GM10248 (cell line): ENCODE measurements at regions not wholly inside any gene's neighbourhood (a gene's known extent, or its start where the extent isn't known, plus 50 kb on each side); places are given as distances from the start of the nearest gene placed in this dataset.

Experiments
- CTCF ChIA-PET: fragments of 300-600 bp; sonication (Branson Sonifier 250); formaldehyde crosslinking; extraction: SDS; loops from one replicate; lab custom pipeline; 2021; ENCODE audit warnings: antibody characterized with exemption; lab: Yijun Ruan, JAX
- POLR2A ChIA-PET: fragments of 350-650 bp; sonication (Branson Sonifier 250); formaldehyde crosslinking; extraction: SDS; loops from one replicate; lab custom pipeline; 2020; ENCODE audit warnings: antibody characterized with exemption; lab: Yijun Ruan, JAX
- DNase-seq: peaks from one replicate; pipeline ENCODE4 v3.0.0; 2012; ENCODE audit errors: extremely low spot score
- TF ChIP-seq, protein P1 (sequence below): IDR thresholded peaks from 2 replicates; pipeline ENCODE4 v1.5.1; 2012; ENCODE audit warnings: mild to moderate bottlenecking, low read depth; ENCODE audit errors: extremely low read depth, missing control alignments, control extremely low read depth

DNA sequence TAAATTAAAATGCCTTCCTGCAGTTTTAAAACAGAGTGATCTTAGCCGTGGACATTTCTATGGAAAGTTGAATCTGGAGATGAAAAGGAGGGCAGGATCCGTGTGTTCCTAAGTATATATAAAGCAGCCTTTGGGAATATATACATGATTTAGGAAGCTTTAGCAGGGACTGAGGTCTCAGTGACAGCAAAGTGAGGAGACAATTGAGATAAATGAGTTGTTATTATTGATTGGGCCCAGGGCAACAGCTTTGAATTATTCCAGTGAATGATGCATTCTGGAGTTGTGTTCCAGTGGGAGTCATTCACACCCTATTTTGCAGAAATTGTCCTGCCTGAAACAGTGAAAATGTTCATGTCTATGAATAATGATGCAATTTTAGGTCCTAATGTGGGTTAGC, 281.4 kb downstream of the BCHE start:
- no peak for DNase-seq
- TF ChIP-seq, protein P1, sequence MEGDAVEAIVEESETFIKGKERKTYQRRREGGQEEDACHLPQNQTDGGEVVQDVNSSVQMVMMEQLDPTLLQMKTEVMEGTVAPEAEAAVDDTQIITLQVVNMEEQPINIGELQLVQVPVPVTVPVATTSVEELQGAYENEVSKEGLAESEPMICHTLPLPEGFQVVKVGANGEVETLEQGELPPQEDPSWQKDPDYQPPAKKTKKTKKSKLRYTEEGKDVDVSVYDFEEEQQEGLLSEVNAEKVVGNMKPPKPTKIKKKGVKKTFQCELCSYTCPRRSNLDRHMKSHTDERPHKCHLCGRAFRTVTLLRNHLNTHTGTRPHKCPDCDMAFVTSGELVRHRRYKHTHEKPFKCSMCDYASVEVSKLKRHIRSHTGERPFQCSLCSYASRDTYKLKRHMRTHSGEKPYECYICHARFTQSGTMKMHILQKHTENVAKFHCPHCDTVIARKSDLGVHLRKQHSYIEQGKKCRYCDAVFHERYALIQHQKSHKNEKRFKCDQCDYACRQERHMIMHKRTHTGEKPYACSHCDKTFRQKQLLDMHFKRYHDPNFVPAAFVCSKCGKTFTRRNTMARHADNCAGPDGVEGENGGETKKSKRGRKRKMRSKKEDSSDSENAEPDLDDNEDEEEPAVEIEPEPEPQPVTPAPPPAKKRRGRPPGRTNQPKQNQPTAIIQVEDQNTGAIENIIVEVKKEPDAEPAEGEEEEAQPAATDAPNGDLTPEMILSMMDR = no peak
- ChIA-PET CTCF (no interaction called here), POLR2A (no interaction called here)

DNA sequence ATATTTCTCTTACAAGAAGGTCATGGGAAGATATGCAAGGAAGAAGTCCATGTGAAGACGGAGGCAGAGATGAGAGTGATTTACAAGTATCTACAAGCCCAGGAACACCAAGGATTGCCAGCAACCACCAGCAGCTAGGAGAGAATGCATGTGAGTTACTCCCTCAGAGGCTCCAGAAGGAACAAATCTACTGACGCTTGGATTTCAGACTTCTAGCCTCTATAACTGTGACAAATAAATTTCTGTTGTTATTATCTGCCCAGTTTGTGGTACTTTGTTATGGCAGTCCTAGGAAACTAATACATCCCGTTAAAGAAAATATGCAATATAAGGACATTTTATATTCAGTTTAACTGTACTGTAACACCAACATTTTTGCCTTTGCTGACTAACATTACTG, 283.9 kb downstream of the BCHE start:
- ChIA-PET POLR2A (no interaction called here), CTCF (interaction anchor here (1.5 kb wide), 1 partner anchor 14 kb away, joined by 3 read pairs; no protein-coding TSS in a partner anchor)
- TF ChIP-seq, protein P1 = no peak
- no peak for DNase-seq

DNA sequence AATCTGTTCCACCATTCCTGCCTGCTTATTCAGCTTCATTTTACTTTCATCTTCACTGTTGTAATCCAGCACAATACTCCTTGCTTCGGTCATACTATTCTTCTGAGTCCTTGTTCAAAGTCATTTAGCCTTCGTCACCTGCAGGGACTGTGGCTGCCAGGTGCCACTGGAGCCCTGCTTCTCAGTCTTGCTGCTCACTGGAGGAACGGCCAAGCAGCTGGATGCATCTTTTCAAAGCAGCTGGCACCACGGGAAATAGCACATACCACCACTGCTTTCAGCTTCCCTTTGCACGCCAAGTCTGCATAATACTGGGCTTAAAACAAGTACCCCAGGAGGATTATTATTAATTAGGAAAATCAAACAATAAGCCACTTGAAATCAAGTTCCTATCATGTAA, 287.6 kb downstream of the BCHE start:
- POLR2A ChIA-PET = no interaction called here
- DNase-seq = no peak
- CTCF ChIA-PET = no interaction called here
- TF ChIP-seq, protein P1 = no peak

DNA sequence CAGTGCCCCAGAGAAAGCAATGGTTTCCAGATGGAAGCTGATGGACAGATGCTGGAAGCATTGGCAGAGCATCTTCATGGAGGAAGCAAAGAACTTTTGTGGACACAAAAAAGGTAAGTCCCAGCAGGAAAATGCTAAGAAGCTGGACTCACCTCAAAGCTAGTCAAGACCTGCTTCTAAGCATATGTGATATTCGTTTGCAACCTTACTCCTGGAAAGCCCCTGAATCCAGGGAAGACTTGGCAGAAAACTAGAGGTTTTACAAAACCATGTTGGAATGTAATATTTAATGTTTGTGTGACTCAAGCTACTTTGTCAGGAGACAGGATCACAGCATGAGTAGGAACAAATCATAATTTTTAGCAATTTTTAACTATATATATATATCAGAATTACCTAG, 288.2 kb downstream of the BCHE start:
- ChIA-PET CTCF (no interaction called here), POLR2A (no interaction called here)
- no peak for DNase-seq
- TF ChIP-seq, protein P1 = no peak

DNA sequence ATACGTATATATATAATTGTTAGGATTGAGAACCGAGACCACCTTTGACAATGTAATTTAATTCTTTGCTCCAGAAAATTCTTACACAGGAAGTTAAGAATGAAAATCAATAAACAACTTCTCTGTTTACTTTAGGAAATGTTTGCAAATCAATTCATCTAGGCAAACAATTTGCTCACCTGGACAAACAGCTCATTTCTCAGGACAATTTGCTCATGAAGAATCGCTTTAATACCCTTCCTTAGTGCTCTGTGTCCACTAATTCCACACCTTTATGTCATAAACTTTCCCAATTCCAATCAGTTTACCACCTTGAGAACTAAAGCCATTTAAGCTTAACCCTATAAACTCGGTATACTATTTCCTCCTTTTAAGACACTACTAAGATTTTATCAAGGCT, 292.2 kb downstream of the BCHE start:
- ChIA-PET CTCF (no interaction called here), POLR2A (no interaction called here)
- TF ChIP-seq, protein P1 = no peak
- no peak for DNase-seq

DNA sequence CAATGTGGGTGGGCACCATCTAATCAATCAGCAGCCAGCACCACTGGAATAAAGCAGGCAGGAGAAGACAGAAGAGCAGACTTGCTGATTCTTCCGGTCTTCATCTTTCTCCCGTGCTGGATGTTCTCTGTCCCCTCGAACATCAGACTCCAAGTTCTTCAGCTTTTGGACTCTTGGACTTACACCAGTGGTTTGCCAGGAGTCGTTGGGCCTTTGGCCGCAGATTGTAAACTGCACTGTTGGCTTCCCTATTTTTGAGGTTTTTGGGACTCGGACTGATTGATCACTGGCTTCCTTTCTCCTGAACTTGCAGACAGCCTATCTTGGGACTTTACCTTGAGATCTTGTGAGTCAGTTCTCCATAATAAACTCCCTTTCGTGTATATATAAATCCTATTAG, 292.8 kb downstream of the BCHE start:
- POLR2A ChIA-PET = no interaction called here
- no peak for DNase-seq
- CTCF ChIA-PET = no interaction called here
- TF ChIP-seq, protein P1 = no peak

DNA sequence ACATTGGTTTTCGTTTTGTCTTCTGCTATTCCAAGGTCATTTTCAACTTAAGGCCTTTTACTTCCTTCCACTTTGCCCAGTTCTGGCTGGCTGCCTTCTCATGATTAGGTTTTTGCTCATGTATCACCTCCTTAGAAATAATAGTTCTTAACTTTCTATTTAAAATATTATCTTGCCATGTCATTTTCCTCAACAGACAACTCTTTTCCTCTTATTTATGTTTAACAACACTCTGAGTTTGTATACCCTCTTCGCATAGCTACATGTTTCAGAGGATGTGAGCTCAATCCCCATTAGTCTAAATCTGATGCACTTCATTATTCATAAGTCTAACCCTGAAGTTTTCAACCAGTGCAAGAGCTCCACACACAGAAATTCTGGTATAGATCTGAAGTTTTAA, 299.1 kb downstream of the BCHE start:
- no peak for DNase-seq
- ChIA-PET CTCF (no interaction called here), POLR2A (no interaction called here)
- TF ChIP-seq, protein P1 = no peak
